PC-9 (cell line): ENCODE measurements at regions not wholly inside any gene's neighbourhood (a gene's known extent, or its start where the extent isn't known, plus 50 kb on each side); places are given as distances from the start of the nearest gene placed in this dataset.

Experiments used
- EZH2 ChIP-seq: fragments of 200-600 bp; sonication (generic); IDR thresholded peaks from 2 replicates; pipeline ENCODE4 v1.8.0; 2017; ENCODE audit warnings: antibody characterized with exemption, low read depth
- TF ChIP-seq, protein P1 (sequence below): fragments of 200-600 bp; sonication (generic); conservative IDR thresholded peaks from 2 replicates; pipeline ENCODE4 v1.6.1; 2017; ENCODE audit warnings: mixed run types, antibody characterized with exemption, mild to moderate bottlenecking, moderate library complexity

DNA sequence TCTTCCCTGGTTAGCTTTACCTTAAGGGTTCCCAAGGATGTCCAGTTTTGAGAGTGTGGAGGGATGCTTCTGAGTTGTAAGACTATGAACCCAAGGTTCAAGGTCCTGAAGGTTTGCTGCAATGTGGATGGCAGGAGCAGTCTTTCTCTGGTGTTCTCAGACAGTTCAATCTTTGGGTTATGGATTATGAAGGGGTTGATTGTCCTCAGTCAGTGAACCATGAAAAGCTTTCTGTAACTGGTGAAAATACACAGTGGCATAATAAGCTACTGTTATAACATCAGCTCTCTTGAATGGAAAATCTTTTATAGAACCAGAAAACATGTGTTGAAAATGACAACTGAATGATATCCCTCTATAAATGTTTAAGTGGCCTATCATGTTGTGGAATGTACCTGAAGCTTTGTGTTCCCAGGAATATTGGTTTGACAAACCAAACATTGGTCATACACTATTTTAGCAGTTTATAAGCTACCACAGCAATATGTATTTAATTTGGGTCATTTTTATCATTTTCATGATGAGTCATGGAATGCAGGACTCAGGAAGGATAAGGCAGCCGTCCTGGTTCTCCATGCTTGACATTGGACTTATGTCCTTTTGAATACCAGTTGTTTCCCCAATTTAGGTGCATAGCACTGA, 1041.8 kb upstream of the ARRDC3 start:
- TF ChIP-seq, protein P1, sequence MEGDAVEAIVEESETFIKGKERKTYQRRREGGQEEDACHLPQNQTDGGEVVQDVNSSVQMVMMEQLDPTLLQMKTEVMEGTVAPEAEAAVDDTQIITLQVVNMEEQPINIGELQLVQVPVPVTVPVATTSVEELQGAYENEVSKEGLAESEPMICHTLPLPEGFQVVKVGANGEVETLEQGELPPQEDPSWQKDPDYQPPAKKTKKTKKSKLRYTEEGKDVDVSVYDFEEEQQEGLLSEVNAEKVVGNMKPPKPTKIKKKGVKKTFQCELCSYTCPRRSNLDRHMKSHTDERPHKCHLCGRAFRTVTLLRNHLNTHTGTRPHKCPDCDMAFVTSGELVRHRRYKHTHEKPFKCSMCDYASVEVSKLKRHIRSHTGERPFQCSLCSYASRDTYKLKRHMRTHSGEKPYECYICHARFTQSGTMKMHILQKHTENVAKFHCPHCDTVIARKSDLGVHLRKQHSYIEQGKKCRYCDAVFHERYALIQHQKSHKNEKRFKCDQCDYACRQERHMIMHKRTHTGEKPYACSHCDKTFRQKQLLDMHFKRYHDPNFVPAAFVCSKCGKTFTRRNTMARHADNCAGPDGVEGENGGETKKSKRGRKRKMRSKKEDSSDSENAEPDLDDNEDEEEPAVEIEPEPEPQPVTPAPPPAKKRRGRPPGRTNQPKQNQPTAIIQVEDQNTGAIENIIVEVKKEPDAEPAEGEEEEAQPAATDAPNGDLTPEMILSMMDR = no peak
- TF ChIP-seq EZH2 = no peak
